Activated naive CD4-positive, alpha-beta T cell treated with anti-CD3 and anti-CD28 coated beads for 36 hours (primary cell): ENCODE measurements at regions not wholly inside any gene's neighbourhood (a gene's known extent, or its start where the extent isn't known, plus 50 kb on each side); places are given as distances from the start of the nearest gene placed in this dataset.
"Not testable (repeated sequence)": the region's sequence is repeated elsewhere in the genome, so short reads cannot be mapped to it uniquely, and the experiment has no call there.

ENCODE experiments used
- CTCF ChIA-PET: fragments of 350-600 bp; sonication (Branson Sonifier 250); formaldehyde crosslinking; loops from one replicate; lab custom pipeline; 2021; ENCODE audit warnings: antibody characterized with exemption; lab: Charles Lee
- DNase-seq: peaks from one replicate; pipeline ENCODE4 v3.0.0-alpha.2; 2020
- H3K27ac Mint-ChIP-seq: one replicate; pipeline ENCODE4 v1.8.0; 2021; ENCODE audit warnings: mild to moderate bottlenecking, mixed read lengths
- H3K27me3 Mint-ChIP-seq: one replicate; pipeline ENCODE4 v1.8.0; 2021; ENCODE audit warnings: low read depth, mixed read lengths
- H3K36me3 Mint-ChIP-seq: one replicate; pipeline ENCODE4 v1.8.0; 2021; ENCODE audit warnings: low read depth, mixed read lengths
- H3K4me1 Mint-ChIP-seq: one replicate; pipeline ENCODE4 v1.8.0; 2021; ENCODE audit warnings: low read depth, mixed read lengths
- H3K4me3 Mint-ChIP-seq: one replicate; pipeline ENCODE4 v1.8.0; 2021; ENCODE audit warnings: mild to moderate bottlenecking, moderate library complexity, mixed read lengths
- H3K9me3 Mint-ChIP-seq: one replicate; pipeline ENCODE4 v1.8.0; 2021; ENCODE audit warnings: mixed read lengths
- intact Hi-C: fragments of 100-400 bp; cut with micrococcal nuclease; formaldehyde crosslinking; loops from one replicate; pipeline ENCODE4 v1.15.1; 2023

- H3K27me3 Mint-ChIP-seq: no peaks in the 10 kb centered on the region
- no peaks in the 10 kb centered on the region for H3K9me3 Mint-ChIP-seq
- H3K4me3 Mint-ChIP-seq: no peak overlapping the region
- DNase-seq: no peak
- intact Hi-C loops: no loop called here
- H3K4me1 Mint-ChIP-seq: no peaks in the 10 kb centered on the region
- CTCF ChIA-PET: no interaction called here
- H3K36me3 Mint-ChIP-seq: no peaks in the 10 kb centered on the region
- no peak overlapping the region for H3K27ac Mint-ChIP-seq
These were observed 376.2 kb upstream of the GRAMD2B start for GRCh38 chr5:126046846-126047571.

- CTCF ChIA-PET: no interaction called here
- no peak for DNase-seq
- Mint-ChIP-seq H3K36me3 (no peaks in the 10 kb centered on the region), H3K27me3 (no peaks in the 10 kb centered on the region), H3K9me3 (peaks cover 2% of the 10 kb centered on the region), H3K27ac (no peak overlapping the region), H3K4me3 (no peak overlapping the region), H3K4me1 (no peaks in the 10 kb centered on the region)
- intact Hi-C loops: no loop called here
These were observed 371.1 kb upstream of the GRAMD2B start for GRCh38 chr5:126052120-126052519.

GRCh38 chr5:126052791-126053190 is 370.4 kb upstream of the GRAMD2B start:
- H3K4me1 Mint-ChIP-seq: no peaks in the 10 kb centered on the region
- CTCF ChIA-PET: no interaction called here
- H3K27me3 Mint-ChIP-seq: no peaks in the 10 kb centered on the region
- no peak overlapping the region for H3K4me3 Mint-ChIP-seq
- H3K36me3 Mint-ChIP-seq: no peaks in the 10 kb centered on the region
- intact Hi-C loops: no loop called here
- H3K27ac Mint-ChIP-seq: no peak overlapping the region
- H3K9me3 Mint-ChIP-seq: peaks cover 2% of the 10 kb centered on the region
- no peak for DNase-seq

GRCh38 chr5:126053630-126054029 is 369.6 kb upstream of the GRAMD2B start:
- H3K9me3 Mint-ChIP-seq: peaks cover 2% of the 10 kb centered on the region
- no peak overlapping the region for H3K27ac Mint-ChIP-seq
- no peak overlapping the region for H3K4me3 Mint-ChIP-seq
- DNase-seq: no peak
- intact Hi-C loops: no loop called here
- CTCF ChIA-PET: no interaction called here
- no peaks in the 10 kb centered on the region for H3K36me3 Mint-ChIP-seq
- no peaks in the 10 kb centered on the region for H3K27me3 Mint-ChIP-seq
- H3K4me1 Mint-ChIP-seq: no peaks in the 10 kb centered on the region

- DNase-seq: no peak
- H3K27me3 Mint-ChIP-seq: no peaks in the 10 kb centered on the region
- H3K4me1 Mint-ChIP-seq: no peaks in the 10 kb centered on the region
- H3K27ac Mint-ChIP-seq: no peak overlapping the region
- CTCF ChIA-PET: no interaction called here
- peaks cover 4% of the 10 kb centered on the region for H3K9me3 Mint-ChIP-seq
- no peaks in the 10 kb centered on the region for H3K36me3 Mint-ChIP-seq
- no peak overlapping the region for H3K4me3 Mint-ChIP-seq
- intact Hi-C loops: no loop called here
These were observed 368.4 kb upstream of the GRAMD2B start for GRCh38 chr5:126054577-126055347.

- Mint-ChIP-seq H3K9me3 (peaks cover 4% of the 10 kb centered on the region), H3K27ac (no peak overlapping the region), H3K36me3 (no peaks in the 10 kb centered on the region), H3K4me3 (no peak overlapping the region), H3K4me1 (no peaks in the 10 kb centered on the region), H3K27me3 (no peaks in the 10 kb centered on the region)
- DNase-seq: no peak
- intact Hi-C loops: no loop called here
- CTCF ChIA-PET: no interaction called here
These were observed 367.9 kb upstream of the GRAMD2B start for GRCh38 chr5:126055348-126055729.

GRCh38 chr5:126056352-126056751 is 366.9 kb upstream of the GRAMD2B start:
- no peaks in the 10 kb centered on the region for H3K27me3 Mint-ChIP-seq
- no peak overlapping the region for H3K4me3 Mint-ChIP-seq
- no peak for DNase-seq
- CTCF ChIA-PET: no interaction called here
- intact Hi-C loops: no loop called here
- H3K9me3 Mint-ChIP-seq: peaks cover 4% of the 10 kb centered on the region
- no peaks in the 10 kb centered on the region for H3K4me1 Mint-ChIP-seq
- no peaks in the 10 kb centered on the region for H3K36me3 Mint-ChIP-seq
- no peak overlapping the region for H3K27ac Mint-ChIP-seq

GRCh38 chr5:126056851-126057622 is 366.2 kb upstream of the GRAMD2B start:
- Mint-ChIP-seq H3K36me3 (no peaks in the 10 kb centered on the region), H3K27me3 (no peaks in the 10 kb centered on the region), H3K27ac (no peak overlapping the region), H3K4me1 (no peaks in the 10 kb centered on the region), H3K4me3 (no peak overlapping the region), H3K9me3 (peaks cover 4% of the 10 kb centered on the region)
- CTCF ChIA-PET: interaction anchor here (0.6 kb wide), 1 partner anchor 749 kb away, joined by 4 read pairs; no protein-coding TSS in a partner anchor
- no peak for DNase-seq
- intact Hi-C loops: no loop called here

- H3K27ac Mint-ChIP-seq, H3K9me3 Mint-ChIP-seq, H3K27me3 Mint-ChIP-seq, intact Hi-C loops, H3K36me3 Mint-ChIP-seq, H3K4me3 Mint-ChIP-seq, H3K4me1 Mint-ChIP-seq, DNase-seq: not testable (repeated sequence)
- CTCF ChIA-PET: interaction anchor here (0.6 kb wide), 1 partner anchor 429 kb away, joined by 3 read pairs; no protein-coding TSS in a partner anchor
These were observed 364.8 kb upstream of the GRAMD2B start for GRCh38 chr5:126058392-126058791.

GRCh38 chr5:126062398-126063221 is 360.6 kb upstream of the GRAMD2B start:
- H3K4me1 Mint-ChIP-seq: no peaks in the 10 kb centered on the region
- no peaks in the 10 kb centered on the region for H3K36me3 Mint-ChIP-seq
- H3K27ac Mint-ChIP-seq: no peak overlapping the region
- CTCF ChIA-PET: no interaction called here
- intact Hi-C loops: no loop called here
- DNase-seq: no peak
- H3K4me3 Mint-ChIP-seq: no peak overlapping the region
- H3K9me3 Mint-ChIP-seq: peaks cover 2% of the 10 kb centered on the region
- no peaks in the 10 kb centered on the region for H3K27me3 Mint-ChIP-seq

GRCh38 chr5:126065061-126065460 is 358.1 kb upstream of the GRAMD2B start:
- CTCF ChIA-PET: no interaction called here
- H3K4me1 Mint-ChIP-seq: no peaks in the 10 kb centered on the region

GRCh38 chr5:126066836-126067235 is 356.4 kb upstream of the GRAMD2B start:
- no peak for DNase-seq
- CTCF ChIA-PET: no interaction called here

More at GRCh38 chr5:126065061-126065460, 358.1 kb upstream of the GRAMD2B start:
- H3K36me3 Mint-ChIP-seq: no peaks in the 10 kb centered on the region
- H3K4me3 Mint-ChIP-seq: no peak overlapping the region
- intact Hi-C loops: no loop called here
- no peak overlapping the region for H3K27ac Mint-ChIP-seq
- H3K9me3 Mint-ChIP-seq: peaks cover 3% of the 10 kb centered on the region
- H3K27me3 Mint-ChIP-seq: no peaks in the 10 kb centered on the region
- no peak for DNase-seq

More at GRCh38 chr5:126066836-126067235, 356.4 kb upstream of the GRAMD2B start:
- intact Hi-C loops: no loop called here
- no peaks in the 10 kb centered on the region for H3K36me3 Mint-ChIP-seq
- no peak overlapping the region for H3K4me3 Mint-ChIP-seq
- H3K27me3 Mint-ChIP-seq: no peaks in the 10 kb centered on the region
- no peak overlapping the region for H3K27ac Mint-ChIP-seq
- H3K4me1 Mint-ChIP-seq: no peaks in the 10 kb centered on the region
- H3K9me3 Mint-ChIP-seq: peaks cover 3% of the 10 kb centered on the region
